K562 (cell line): ENCODE measurements at regions not wholly inside any gene's neighbourhood (a gene's known extent, or its start where the extent isn't known, plus 50 kb on each side); places are given as distances from the start of the nearest gene placed in this dataset.

Experiments used
- ATAC-seq: fragments of 200-7000 bp; cut with Tn5 transposase; 3 replicates; pipeline ENCODE4 v1.9.1; 2020; ENCODE audit warnings: moderate library complexity
- BruUV-seq: library from RNA; stranded (reverse); fragments of 400-500 nt; replicated peaks from 2 replicates; lab custom pipeline; 2021; lab: Mats Ljungman, UMichigan
- CTCF ChIA-PET: fragments of 300-600 bp; formaldehyde crosslinking; extraction: SDS; loops from one replicate; lab custom pipeline; 2021; ENCODE audit warnings: low intra/inter-chr PET ratio; lab: Yijun Ruan, JAX
- POLR2A ChIA-PET: fragments of 300-600, 350-650 bp; sonication (Branson Sonifier 250); formaldehyde crosslinking; extraction: SDS; loops from one replicate; lab custom pipeline; 2021; ENCODE audit warnings: antibody characterized with exemption, inconsistent platforms; lab: Yijun Ruan, JAX
- DNase-seq, 4 experiments: peaks; one replicate each; pipeline versions ENCODE4 v3.0.0 to v3.0.0-alpha.2; 2011 to 2018; ENCODE audit warnings: low spot score in 3 of 4, mixed read lengths in 3 of 4; ENCODE audit errors: extremely low read depth in 1 of 4
- FAIRE-seq: peaks from 2 replicates; lab custom pipeline; 2011; peaks lifted over from hg19 to GRCh38; lab: Jason Lieb, UNC
- H2AFZ ChIP-seq: 2 replicates; pipeline ENCODE4 v1.6.0; 2011; ENCODE audit warnings: low read depth, low read length, control low read depth, inconsistent platforms
- H3K27ac ChIP-seq: fragments of 200-600 bp; 3 replicates; pipeline ENCODE4 v1.8.0; 2011; ENCODE audit warnings: low read depth, mild to moderate bottlenecking, control low read depth, inconsistent platforms, low read length, moderate library complexity, mixed read lengths; ENCODE audit errors: extremely low read depth
- H3K27me3 ChIP-seq, 2 experiments: fragments of 300-600 bp in 1 of 2; 2 replicates in 1 of 2; 3 replicates in 1 of 2; pipeline versions ENCODE4 v1.6.0 to v1.8.0; 2011; ENCODE audit warnings: inconsistent platforms in 2 of 2, low read length in 2 of 2, mild to moderate bottlenecking in 1 of 2, mixed read lengths in 1 of 2, moderate library complexity in 1 of 2; ENCODE audit not compliant: control insufficient read depth in 2 of 2, insufficient read depth in 2 of 2
- H3K36me3 ChIP-seq: fragments of 300-600 bp; 3 replicates; pipeline ENCODE4 v1.8.0; 2011; ENCODE audit warnings: mild to moderate bottlenecking, low read length, inconsistent platforms; ENCODE audit not compliant: control insufficient read depth, insufficient read depth
- H3K4me1 ChIP-seq, 2 experiments: fragments of 200-600 bp in 1 of 2; replicated peaks in 1 of 2; 2 replicates in 1 of 2; 3 replicates in 1 of 2; pipeline versions ENCODE4 v1.5.1 to v1.8.0; 2011; ENCODE audit warnings: inconsistent platforms in 2 of 2, low read length in 2 of 2, mild to moderate bottlenecking in 1 of 2, mixed read lengths in 1 of 2, moderate library complexity in 1 of 2; ENCODE audit not compliant: control insufficient read depth in 2 of 2, insufficient read depth in 2 of 2
- H3K4me2 ChIP-seq: 2 replicates; pipeline ENCODE4 v1.6.1; 2011; ENCODE audit warnings: low read length, control low read depth, inconsistent platforms, mixed read lengths; ENCODE audit not compliant: insufficient read depth
- H3K4me3 ChIP-seq: fragments of 200-600 bp; sonication (generic), shearing (Covaris generic); 2 replicates; pipeline ENCODE4 v1.5.1; 2016; ENCODE audit warnings: control low read depth, inconsistent platforms
- H3K79me2 ChIP-seq: fragments of 200-600 bp; 3 replicates; pipeline ENCODE4 v1.8.0; 2011; ENCODE audit warnings: low read length, inconsistent platforms; ENCODE audit not compliant: control insufficient read depth, insufficient read depth
- H3K9ac ChIP-seq, 2 experiments: 2 replicates each; pipeline versions ENCODE4 v1.6.0 to v1.6.1; 2011; ENCODE audit warnings: low read depth in 2 of 2, low read length in 2 of 2, control low read depth in 1 of 2, inconsistent platforms in 1 of 2, mild to moderate bottlenecking in 1 of 2, mixed read lengths in 1 of 2; ENCODE audit not compliant: insufficient read depth in 1 of 2
- H3K9me1 ChIP-seq: one replicate; pipeline ENCODE4 v1.6.0; 2011; ENCODE audit warnings: inconsistent platforms, mild to moderate bottlenecking, low read length, moderate library complexity; ENCODE audit not compliant: control insufficient read depth, insufficient read depth
- H3K9me3 ChIP-seq: replicated peaks from 2 replicates; pipeline ENCODE4 v1.5.1; 2011; ENCODE audit warnings: low read depth, low read length, inconsistent platforms; ENCODE audit not compliant: control insufficient read depth, insufficient read depth
- H4K20me1 ChIP-seq: replicated peaks from 2 replicates; pipeline ENCODE4 v1.6.1; 2011; ENCODE audit warnings: low read length, inconsistent platforms, mixed read lengths; ENCODE audit not compliant: control insufficient read depth, insufficient read depth
- CEBPB ChIP-seq: fragments of 450-650 bp; IDR thresholded peaks from 2 replicates; pipeline ENCODE4 v1.6.1; 2016; ENCODE audit warnings: missing genetic modification characterization, missing compliant biosample characterization
- CEBPG ChIP-seq, 3 experiments: fragments of 200-800 bp in 1 of 3; sonication (Bioruptor generic) in 1 of 3; sonication (generic) in 1 of 3; formaldehyde crosslinking in 1 of 3; IDR thresholded peaks in 2 of 3; conservative IDR thresholded peaks in 1 of 3; 2 replicates each; pipeline versions ENCODE4 v1.6.1 to v1.8.0; 2016 to 2022; ENCODE audit warnings: missing compliant biosample characterization in 2 of 3, missing genetic modification characterization in 2 of 3, mild to moderate bottlenecking in 1 of 3, missing genetic modification reagents in 1 of 3
- DDX20 ChIP-seq: fragments of 450-650 bp; IDR thresholded peaks from 2 replicates; pipeline ENCODE4 v1.6.1; 2016; ENCODE audit warnings: missing genetic modification characterization, low read depth, mild to moderate bottlenecking, missing compliant biosample characterization, moderate library complexity
- FOS ChIP-seq: IDR thresholded peaks from 3 replicates; pipeline ENCODE4 v1.6.1; 2011; ENCODE audit not compliant: insufficient read length; ENCODE audit errors: extremely low read depth
- GABPB2 ChIP-seq: fragments of 250-450 bp; sonication (Bioruptor Pico); conservative IDR thresholded peaks from 2 replicates; pipeline ENCODE4 v1.5.1; 2021; ENCODE audit warnings: mild to moderate bottlenecking
- RNF2 ChIP-seq: sonication (generic); IDR thresholded peaks from 2 replicates; pipeline ENCODE4 v1.6.1; 2016
- THAP7 ChIP-seq: fragments of 250-450 bp; sonication (Bioruptor Pico); IDR thresholded peaks from 2 replicates; pipeline ENCODE4 v1.5.0; 2021
- ZNF253 ChIP-seq: fragments of 250-450 bp; sonication (Bioruptor Pico); conservative IDR thresholded peaks from 2 replicates; pipeline ENCODE4 v1.6.1; 2021; ENCODE audit warnings: mild to moderate bottlenecking
- ZNF512 ChIP-seq: IDR thresholded peaks from 2 replicates; pipeline ENCODE4 v1.6.1; 2016; ENCODE audit warnings: missing genetic modification characterization, missing compliant biosample characterization
- WGBS: fragments of 100-300 bp; shearing (Covaris generic); methylation state at CpG from one replicate; pipeline ENCODE4 v1.1.6; 2016; ENCODE audit warnings: low coverage, mixed read lengths; ENCODE audit not compliant: insufficient coverage; ENCODE audit errors: missing lambda C conversion rate; 5-methylcytosine and 5-hydroxymethylcytosine counted together
- in situ Hi-C: fragments of 300-500 bp; cut with MboI; formaldehyde crosslinking; loops from 4 replicates; pipeline ENCODE4 v1.15.0; 2018; ENCODE audit warnings: inconsistent platforms, mixed read lengths
- intact Hi-C: fragments of 100-400 bp; cut with micrococcal nuclease; formaldehyde crosslinking; loops from 2 replicates; pipeline ENCODE4 v1.14.2; 2022

GRCh38 chr3:126275620-126275904 is 81.6 kb downstream of the KLF15 start:
- DNase-seq = no peak
- in situ Hi-C loops = no loop called here
- CTCF ChIA-PET = no interaction called here
- no peaks in the 10 kb centered on the region for H3K36me3 ChIP-seq
- ATAC-seq = no peak
- no peaks in the 10 kb centered on the region for H3K9me3 ChIP-seq
- no peaks in the 10 kb centered on the region for H3K9me1 ChIP-seq
- no peak overlapping the region for H3K4me3 ChIP-seq
- TF ChIP-seq GABPB2 (CRISPR knock-in tag) = no peak
- TF ChIP-seq THAP7 (CRISPR knock-in tag) = no peak
- TF ChIP-seq ZNF253 (CRISPR knock-in tag) = no peak
- H3K79me2 ChIP-seq = no peaks in the 10 kb centered on the region
- no peak for FAIRE-seq
- no peak overlapping the region for H3K4me2 ChIP-seq
- H4K20me1 ChIP-seq = no peaks in the 10 kb centered on the region
- peaks cover 0 to 16% of the 10 kb centered on the region in 2 experiments; a peak in 3 of 5 replicates for H3K27me3 ChIP-seq
- 24% methylated on average over 2 of the region's 2 CpGs for WGBS
- intact Hi-C loops = no loop called here
- no peak overlapping the region for H3K9ac ChIP-seq
- H3K27ac ChIP-seq = no peak overlapping the region
- POLR2A ChIA-PET = no interaction called here
- H3K4me1 ChIP-seq = no peaks in the 10 kb centered on the region
- BruUV-seq = no TSS peak
- H2AFZ ChIP-seq = no peak overlapping the region

GRCh38 chr3:126274735-126275619 is 82.2 kb downstream of the KLF15 start:
- peaks cover 0 to 16% of the 10 kb centered on the region in 2 experiments; a peak in 3 of 5 replicates for H3K27me3 ChIP-seq
- no peak for ATAC-seq
- no peak overlapping the region for H3K4me3 ChIP-seq
- no peak overlapping the region for H3K27ac ChIP-seq
- in situ Hi-C loops = no loop called here
- no peak for DNase-seq
- H3K9me3 ChIP-seq = no peaks in the 10 kb centered on the region
- no peaks in the 10 kb centered on the region for H3K36me3 ChIP-seq
- no peaks in the 10 kb centered on the region for H3K4me1 ChIP-seq
- intact Hi-C loops = no loop called here
- BruUV-seq = no TSS peak
- FAIRE-seq = no peak
- no peaks in the 10 kb centered on the region for H3K9me1 ChIP-seq
- ChIA-PET POLR2A (interaction anchor here (0.6 kb wide), 1 partner anchor 29 kb away, joined by 3 read pairs; no protein-coding TSS in a partner anchor), CTCF (no interaction called here)
- no peak overlapping the region for H2AFZ ChIP-seq
- H3K79me2 ChIP-seq = no peaks in the 10 kb centered on the region
- H4K20me1 ChIP-seq = no peaks in the 10 kb centered on the region
- H3K9ac ChIP-seq = no peak overlapping the region
- 3% methylated on average over 6 of the region's 10 CpGs for WGBS
- TF ChIP-seq CEBPB = peak; percentile 30; the same call in 1 of the 2 replicates
- TF ChIP-seq CEBPG (CRISPR knock-in tag; IDR thresholded peaks at IDR 0.05) = no peak
- peak in 1 of 2 experiments; percentile 26; a peak in 1 of 4 replicates for TF ChIP-seq CEBPG (tag; conservative IDR thresholded peaks at IDR 0.05 in 1 of 2, IDR thresholded peaks at IDR 0.05 in 1 of 2)
- no peak for TF ChIP-seq RNF2
- no peak for TF ChIP-seq FOS
- peak; percentile 68 for TF ChIP-seq ZNF512
- no peak for TF ChIP-seq DDX20
- H3K4me2 ChIP-seq = no peak overlapping the region
